HEK293 (cell line): ENCODE measurements at regions not wholly inside any gene's neighbourhood (a gene's known extent, or its start where the extent isn't known, plus 50 kb on each side); places are given as distances from the start of the nearest gene placed in this dataset.

Experiments
- CTCF ChIA-PET: fragments of 350-600 bp; formaldehyde crosslinking; extraction: SDS; loops from one replicate; lab custom pipeline; 2021; ENCODE audit warnings: antibody characterized with exemption; lab: Yijun Ruan, JAX
- POLR2A ChIA-PET: fragments of 300-600 bp; formaldehyde crosslinking; extraction: SDS; loops from one replicate; lab custom pipeline; 2020; ENCODE audit warnings: antibody characterized with exemption, inconsistent platforms; lab: Yijun Ruan, JAX
- H3K27ac ChIP-seq: fragments of 200-500 bp; sonication (Bioruptor generic); 2 replicates; pipeline ENCODE4 v1.5.1; 2014; ENCODE audit warnings: low read depth, low read length, control low read depth, inconsistent platforms; ENCODE audit errors: extremely low read depth
- H3K36me3 ChIP-seq, 2 experiments: fragments of 200-500 bp in 1 of 2; sonication (Bioruptor generic) in 1 of 2; 1 replicate in 1 of 2; 2 replicates in 1 of 2; pipeline ENCODE4 v1.5.1; 2014 to 2017; ENCODE audit warnings: inconsistent platforms in 2 of 2, low read length in 2 of 2; ENCODE audit not compliant: control insufficient read depth in 2 of 2, insufficient read depth in 1 of 2
- H3K4me1 ChIP-seq: fragments of 200-500 bp; sonication (Bioruptor generic); 2 replicates; pipeline ENCODE4 v1.5.1; 2014; ENCODE audit warnings: mild to moderate bottlenecking, low read length, inconsistent platforms; ENCODE audit not compliant: control insufficient read depth, insufficient read depth
- H3K4me3 ChIP-seq: 2 replicates; pipeline ENCODE4 v1.5.1; 2011; ENCODE audit warnings: low read depth, mild to moderate bottlenecking, control low read depth, low read length, moderate library complexity
- H3K9me3 ChIP-seq: fragments of 200-500 bp; sonication (Bioruptor generic); 2 replicates; pipeline ENCODE4 v1.5.1; 2014; ENCODE audit warnings: low read depth, low read length, inconsistent platforms; ENCODE audit not compliant: control insufficient read depth, insufficient read depth
- KLF9 ChIP-seq: fragments of 450-650 bp; formaldehyde crosslinking; IDR thresholded peaks from 2 replicates; pipeline ENCODE4 v1.5.1; 2016; ENCODE audit warnings: missing biosample characterization, missing genetic modification characterization, low read depth
- SCRT2 ChIP-seq: fragments of 450-650 bp; formaldehyde crosslinking; IDR thresholded peaks from 2 replicates; pipeline ENCODE4 v1.5.1; 2016; ENCODE audit warnings: missing biosample characterization, missing genetic modification characterization
- SP7 ChIP-seq: fragments of 450-650 bp; formaldehyde crosslinking; IDR thresholded peaks from 2 replicates; pipeline ENCODE4 v1.5.1; 2016; ENCODE audit warnings: missing biosample characterization, missing genetic modification characterization
- ZBTB17 ChIP-seq: fragments of 450-650 bp; formaldehyde crosslinking; IDR thresholded peaks from 2 replicates; pipeline ENCODE4 v1.5.1; 2016; ENCODE audit warnings: missing biosample characterization, missing genetic modification characterization
- ZNF10 ChIP-seq: fragments of 450-650 bp; formaldehyde crosslinking; IDR thresholded peaks from 2 replicates; pipeline ENCODE4 v1.5.1; 2017; ENCODE audit warnings: missing biosample characterization, missing genetic modification characterization
- ZNF114 ChIP-seq: fragments of 450-650 bp; formaldehyde crosslinking; IDR thresholded peaks from 2 replicates; pipeline ENCODE4 v1.5.0; 2017; ENCODE audit warnings: missing biosample characterization, missing genetic modification characterization
- ZNF140 ChIP-seq: fragments of 450-650 bp; formaldehyde crosslinking; IDR thresholded peaks from 2 replicates; pipeline ENCODE4 v1.5.1; 2016; ENCODE audit warnings: missing biosample characterization, missing genetic modification characterization
- ZNF169 ChIP-seq: fragments of 450-650 bp; formaldehyde crosslinking; IDR thresholded peaks from 2 replicates; pipeline ENCODE4 v1.5.1; 2016; ENCODE audit warnings: missing biosample characterization, missing genetic modification characterization
- ZNF175 ChIP-seq: fragments of 450-650 bp; formaldehyde crosslinking; IDR thresholded peaks from 2 replicates; pipeline ENCODE4 v1.5.1; 2016; ENCODE audit warnings: missing biosample characterization, missing genetic modification characterization
- ZNF529 ChIP-seq: fragments of 450-650 bp; formaldehyde crosslinking; IDR thresholded peaks from 2 replicates; pipeline ENCODE4 v1.5.1; 2017; ENCODE audit warnings: missing genetic modification characterization, missing biosample characterization; ENCODE audit not compliant: insufficient replicate concordance
- ZNF548 ChIP-seq: fragments of 450-650 bp; formaldehyde crosslinking; IDR thresholded peaks from 2 replicates; pipeline ENCODE4 v1.5.1; 2016; ENCODE audit warnings: missing biosample characterization, missing genetic modification characterization
- ZNF561 ChIP-seq: fragments of 450-650 bp; IDR thresholded peaks from 2 replicates; pipeline ENCODE4 v1.5.1; 2018; ENCODE audit warnings: missing biosample characterization, missing genetic modification characterization, borderline replicate concordance
- ZNF585B ChIP-seq: fragments of 450-650 bp; formaldehyde crosslinking; IDR thresholded peaks from 2 replicates; pipeline ENCODE4 v1.5.1; 2016; ENCODE audit warnings: missing biosample characterization, missing genetic modification characterization
- ZNF600 ChIP-seq: fragments of 450-650 bp; formaldehyde crosslinking; IDR thresholded peaks from 2 replicates; pipeline ENCODE4 v1.5.1; 2016; ENCODE audit warnings: missing biosample characterization, missing genetic modification characterization
- ZNF843 ChIP-seq: fragments of 450-650 bp; formaldehyde crosslinking; IDR thresholded peaks from 2 replicates; pipeline ENCODE4 v1.5.1; 2016; ENCODE audit warnings: missing biosample characterization, missing genetic modification characterization
- TF ChIP-seq, protein P1 (sequence below): fragments of 450-650 bp; formaldehyde crosslinking; IDR thresholded peaks from 2 replicates; pipeline ENCODE4 v1.5.1; 2016; ENCODE audit warnings: missing biosample characterization, missing genetic modification characterization
- TF ChIP-seq, protein P2 (sequence below): fragments of 450-650 bp; formaldehyde crosslinking; IDR thresholded peaks from 2 replicates; pipeline ENCODE4 v1.5.1; 2016; ENCODE audit warnings: missing biosample characterization, missing genetic modification characterization
- TF ChIP-seq, protein P3 (sequence below): fragments of 450-650 bp; formaldehyde crosslinking; IDR thresholded peaks from 2 replicates; pipeline ENCODE4 v1.5.1; 2016; ENCODE audit warnings: missing biosample characterization, missing genetic modification characterization
- TF ChIP-seq, protein P4 (sequence below): fragments of 450-650 bp; formaldehyde crosslinking; IDR thresholded peaks from 2 replicates; pipeline ENCODE4 v1.5.1; 2016; ENCODE audit warnings: missing biosample characterization, missing genetic modification characterization
- TF ChIP-seq, protein P5 (sequence below): IDR thresholded peaks from 2 replicates; pipeline ENCODE4 v1.6.1; 2011; ENCODE audit warnings: mild to moderate bottlenecking, low read depth, low read length, borderline replicate concordance

DNA sequence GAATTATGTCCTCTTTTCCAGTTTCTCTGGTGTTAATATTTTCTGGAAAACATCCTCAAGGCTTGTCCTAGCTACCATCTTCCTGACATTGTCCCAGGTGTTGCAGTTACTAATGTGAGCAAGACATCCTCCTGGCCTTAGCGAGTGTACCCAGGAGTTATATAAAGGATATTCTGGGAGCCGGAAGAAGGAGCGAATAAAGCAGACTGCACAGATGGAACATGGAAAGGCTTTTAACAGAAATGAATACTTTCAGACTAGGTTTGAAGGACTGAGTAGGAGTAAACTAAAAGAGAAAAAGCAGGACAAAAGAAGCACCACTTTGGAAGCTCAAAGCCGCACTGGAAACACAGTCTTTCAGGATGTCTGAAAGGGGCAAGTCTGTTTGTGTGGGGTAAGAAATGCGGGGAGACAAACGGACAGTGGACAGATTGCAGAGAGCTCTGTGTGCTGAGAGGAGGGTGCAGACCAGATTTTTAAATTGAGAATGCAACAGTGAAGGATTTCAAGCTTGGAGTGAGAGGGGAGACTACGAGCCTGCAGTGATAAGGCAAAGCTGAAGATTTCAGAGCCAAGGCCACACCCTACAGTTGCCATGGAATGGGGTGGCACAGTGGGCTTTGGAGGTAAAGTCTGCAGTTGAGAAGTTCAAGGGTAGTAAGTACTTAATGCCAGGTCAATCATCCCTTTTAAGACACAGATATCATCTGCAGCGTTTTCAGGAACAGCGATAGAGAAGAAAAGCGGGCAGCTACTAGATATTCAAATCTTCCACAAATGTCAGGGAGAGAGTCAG lies 94.1 kb upstream of the TAF11L2 start:
- TF ChIP-seq ZNF529 (tag by site-specific recombination) = no peak
- 0 out of 2 replicates have a peak, but pooled peaks have one; percentile 30 for TF ChIP-seq ZBTB17
- H3K4me1 ChIP-seq = peaks cover 37% of the 10 kb centered on the region
- POLR2A ChIA-PET = no interaction called here

DNA sequence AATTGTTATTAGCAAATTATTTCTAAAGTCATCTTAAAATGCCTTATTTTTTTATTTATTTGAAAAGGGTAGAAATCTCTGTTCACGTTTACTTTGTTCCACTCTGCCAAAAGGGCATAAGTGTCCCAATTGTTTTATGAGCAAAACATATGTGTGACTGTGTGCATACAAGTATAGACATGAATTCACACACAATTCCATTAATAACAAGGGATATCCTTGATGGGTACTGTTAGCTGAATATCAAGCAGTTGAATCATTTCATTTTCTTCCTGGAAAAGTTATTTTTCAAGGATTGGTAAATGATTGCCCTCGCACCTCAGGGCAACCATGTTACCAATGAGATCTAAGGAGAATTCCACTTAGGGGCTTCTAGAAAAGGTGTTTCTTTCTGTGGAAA lies 92.1 kb upstream of the TAF11L2 start:
- CTCF ChIA-PET = no interaction called here

More for the DNA sequence above, 94.1 kb upstream of the TAF11L2 start:
- Histone ChIP-seq H3K9me3 (no peaks in the 10 kb centered on the region), H3K36me3 (no peaks in the 10 kb centered on the region), H3K4me3 (no peak overlapping the region), H3K27ac (no peak overlapping the region; the same call in 1 of the 2 replicates)
- CTCF ChIA-PET = no interaction called here

DNA sequence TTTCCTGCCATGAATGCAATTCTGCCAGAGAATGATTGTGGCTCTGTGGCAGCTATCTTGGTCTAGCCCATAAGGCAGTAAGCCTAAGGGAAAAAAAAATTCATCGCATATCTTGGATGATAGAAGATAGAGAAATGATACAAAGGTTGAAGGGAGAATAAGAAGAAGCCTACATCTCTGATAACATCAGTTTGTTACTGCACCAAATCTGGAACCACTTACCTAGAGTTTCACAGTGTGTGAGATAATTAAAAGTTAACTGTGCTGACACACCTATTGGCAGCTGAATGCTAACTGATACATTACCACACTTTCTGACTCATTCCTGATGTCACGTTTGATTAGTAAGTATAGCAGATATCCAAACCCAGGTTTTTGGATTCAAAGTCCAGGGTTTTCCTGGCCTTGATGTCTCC lies 91.6 kb upstream of the TAF11L2 start:
- Histone ChIP-seq H3K4me3 (no peak overlapping the region), H3K4me1 (peaks cover 30% of the 10 kb centered on the region), H3K9me3 (no peaks in the 10 kb centered on the region), H3K27ac (no peak overlapping the region), H3K36me3 (no peaks in the 10 kb centered on the region)
- CTCF ChIA-PET = no interaction called here
- POLR2A ChIA-PET = interaction anchor here (2.1 kb wide), 1 partner anchor 27 kb away, joined by 6 read pairs; no protein-coding TSS in a partner anchor
- TF ChIP-seq ZNF114 (no peak), SP7 (tag by site-specific recombination) (peak; percentile 91), ZNF175 (no peak), ZNF600 (tag by site-specific recombination) (no peak), ZNF585B (tag by site-specific recombination) (no peak), ZNF140 (no peak), ZNF843 (peak; percentile 67), ZNF561 (tag by site-specific recombination) (no peak), ZNF548 (tag by site-specific recombination) (no peak)
- TF ChIP-seq, protein P1, sequence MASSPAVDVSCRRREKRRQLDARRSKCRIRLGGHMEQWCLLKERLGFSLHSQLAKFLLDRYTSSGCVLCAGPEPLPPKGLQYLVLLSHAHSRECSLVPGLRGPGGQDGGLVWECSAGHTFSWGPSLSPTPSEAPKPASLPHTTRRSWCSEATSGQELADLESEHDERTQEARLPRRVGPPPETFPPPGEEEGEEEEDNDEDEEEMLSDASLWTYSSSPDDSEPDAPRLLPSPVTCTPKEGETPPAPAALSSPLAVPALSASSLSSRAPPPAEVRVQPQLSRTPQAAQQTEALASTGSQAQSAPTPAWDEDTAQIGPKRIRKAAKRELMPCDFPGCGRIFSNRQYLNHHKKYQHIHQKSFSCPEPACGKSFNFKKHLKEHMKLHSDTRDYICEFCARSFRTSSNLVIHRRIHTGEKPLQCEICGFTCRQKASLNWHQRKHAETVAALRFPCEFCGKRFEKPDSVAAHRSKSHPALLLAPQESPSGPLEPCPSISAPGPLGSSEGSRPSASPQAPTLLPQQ = peak; percentile 23; the same call in 1 of the 2 replicates
- TF ChIP-seq, protein P2, sequence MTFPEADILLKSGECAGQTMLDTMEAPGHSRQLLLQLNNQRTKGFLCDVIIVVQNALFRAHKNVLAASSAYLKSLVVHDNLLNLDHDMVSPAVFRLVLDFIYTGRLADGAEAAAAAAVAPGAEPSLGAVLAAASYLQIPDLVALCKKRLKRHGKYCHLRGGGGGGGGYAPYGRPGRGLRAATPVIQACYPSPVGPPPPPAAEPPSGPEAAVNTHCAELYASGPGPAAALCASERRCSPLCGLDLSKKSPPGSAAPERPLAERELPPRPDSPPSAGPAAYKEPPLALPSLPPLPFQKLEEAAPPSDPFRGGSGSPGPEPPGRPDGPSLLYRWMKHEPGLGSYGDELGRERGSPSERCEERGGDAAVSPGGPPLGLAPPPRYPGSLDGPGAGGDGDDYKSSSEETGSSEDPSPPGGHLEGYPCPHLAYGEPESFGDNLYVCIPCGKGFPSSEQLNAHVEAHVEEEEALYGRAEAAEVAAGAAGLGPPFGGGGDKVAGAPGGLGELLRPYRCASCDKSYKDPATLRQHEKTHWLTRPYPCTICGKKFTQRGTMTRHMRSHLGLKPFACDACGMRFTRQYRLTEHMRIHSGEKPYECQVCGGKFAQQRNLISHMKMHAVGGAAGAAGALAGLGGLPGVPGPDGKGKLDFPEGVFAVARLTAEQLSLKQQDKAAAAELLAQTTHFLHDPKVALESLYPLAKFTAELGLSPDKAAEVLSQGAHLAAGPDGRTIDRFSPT (tag by site-specific recombination) = no peak
- TF ChIP-seq, protein P3, sequence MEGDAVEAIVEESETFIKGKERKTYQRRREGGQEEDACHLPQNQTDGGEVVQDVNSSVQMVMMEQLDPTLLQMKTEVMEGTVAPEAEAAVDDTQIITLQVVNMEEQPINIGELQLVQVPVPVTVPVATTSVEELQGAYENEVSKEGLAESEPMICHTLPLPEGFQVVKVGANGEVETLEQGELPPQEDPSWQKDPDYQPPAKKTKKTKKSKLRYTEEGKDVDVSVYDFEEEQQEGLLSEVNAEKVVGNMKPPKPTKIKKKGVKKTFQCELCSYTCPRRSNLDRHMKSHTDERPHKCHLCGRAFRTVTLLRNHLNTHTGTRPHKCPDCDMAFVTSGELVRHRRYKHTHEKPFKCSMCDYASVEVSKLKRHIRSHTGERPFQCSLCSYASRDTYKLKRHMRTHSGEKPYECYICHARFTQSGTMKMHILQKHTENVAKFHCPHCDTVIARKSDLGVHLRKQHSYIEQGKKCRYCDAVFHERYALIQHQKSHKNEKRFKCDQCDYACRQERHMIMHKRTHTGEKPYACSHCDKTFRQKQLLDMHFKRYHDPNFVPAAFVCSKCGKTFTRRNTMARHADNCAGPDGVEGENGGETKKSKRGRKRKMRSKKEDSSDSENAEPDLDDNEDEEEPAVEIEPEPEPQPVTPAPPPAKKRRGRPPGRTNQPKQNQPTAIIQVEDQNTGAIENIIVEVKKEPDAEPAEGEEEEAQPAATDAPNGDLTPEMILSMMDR = no peak
- TF ChIP-seq, protein P4, sequence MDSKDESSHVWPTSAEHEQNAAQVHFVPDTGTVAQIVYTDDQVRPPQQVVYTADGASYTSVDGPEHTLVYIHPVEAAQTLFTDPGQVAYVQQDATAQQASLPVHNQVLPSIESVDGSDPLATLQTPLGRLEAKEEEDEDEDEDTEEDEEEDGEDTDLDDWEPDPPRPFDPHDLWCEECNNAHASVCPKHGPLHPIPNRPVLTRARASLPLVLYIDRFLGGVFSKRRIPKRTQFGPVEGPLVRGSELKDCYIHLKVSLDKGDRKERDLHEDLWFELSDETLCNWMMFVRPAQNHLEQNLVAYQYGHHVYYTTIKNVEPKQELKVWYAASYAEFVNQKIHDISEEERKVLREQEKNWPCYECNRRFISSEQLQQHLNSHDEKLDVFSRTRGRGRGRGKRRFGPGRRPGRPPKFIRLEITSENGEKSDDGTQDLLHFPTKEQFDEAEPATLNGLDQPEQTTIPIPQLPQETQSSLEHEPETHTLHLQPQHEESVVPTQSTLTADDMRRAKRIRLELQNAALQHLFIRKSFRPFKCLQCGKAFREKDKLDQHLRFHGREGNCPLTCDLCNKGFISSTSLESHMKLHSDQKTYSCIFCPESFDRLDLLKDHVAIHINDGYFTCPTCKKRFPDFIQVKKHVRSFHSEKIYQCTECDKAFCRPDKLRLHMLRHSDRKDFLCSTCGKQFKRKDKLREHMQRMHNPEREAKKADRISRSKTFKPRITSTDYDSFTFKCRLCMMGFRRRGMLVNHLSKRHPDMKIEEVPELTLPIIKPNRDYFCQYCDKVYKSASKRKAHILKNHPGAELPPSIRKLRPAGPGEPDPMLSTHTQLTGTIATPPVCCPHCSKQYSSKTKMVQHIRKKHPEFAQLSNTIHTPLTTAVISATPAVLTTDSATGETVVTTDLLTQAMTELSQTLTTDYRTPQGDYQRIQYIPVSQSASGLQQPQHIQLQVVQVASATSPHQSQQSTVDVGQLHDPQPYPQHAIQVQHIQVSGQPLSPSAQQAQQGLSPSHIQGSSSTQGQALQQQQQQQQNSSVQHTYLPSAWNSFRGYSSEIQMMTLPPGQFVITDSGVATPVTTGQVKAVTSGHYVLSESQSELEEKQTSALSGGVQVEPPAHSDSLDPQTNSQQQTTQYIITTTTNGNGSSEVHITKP (tag by site-specific recombination) = peak; percentile 80

More for the DNA sequence above, 92.1 kb upstream of the TAF11L2 start:
- POLR2A ChIA-PET = interaction anchor here (2.1 kb wide), 1 partner anchor 27 kb away, joined by 6 read pairs; no protein-coding TSS in a partner anchor
- TF ChIP-seq SCRT2 (tag by site-specific recombination) (no peak), ZNF10 (tag by site-specific recombination) (no peak), ZNF169 (tag by site-specific recombination) (no peak), KLF9 (tag by site-specific recombination) (no peak)
- TF ChIP-seq, protein P5, sequence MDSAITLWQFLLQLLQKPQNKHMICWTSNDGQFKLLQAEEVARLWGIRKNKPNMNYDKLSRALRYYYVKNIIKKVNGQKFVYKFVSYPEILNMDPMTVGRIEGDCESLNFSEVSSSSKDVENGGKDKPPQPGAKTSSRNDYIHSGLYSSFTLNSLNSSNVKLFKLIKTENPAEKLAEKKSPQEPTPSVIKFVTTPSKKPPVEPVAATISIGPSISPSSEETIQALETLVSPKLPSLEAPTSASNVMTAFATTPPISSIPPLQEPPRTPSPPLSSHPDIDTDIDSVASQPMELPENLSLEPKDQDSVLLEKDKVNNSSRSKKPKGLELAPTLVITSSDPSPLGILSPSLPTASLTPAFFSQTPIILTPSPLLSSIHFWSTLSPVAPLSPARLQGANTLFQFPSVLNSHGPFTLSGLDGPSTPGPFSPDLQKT = no peak
- no peaks in the 10 kb centered on the region for H3K36me3 ChIP-seq
- H3K27ac ChIP-seq = no peak overlapping the region
- H3K9me3 ChIP-seq = no peaks in the 10 kb centered on the region
- H3K4me1 ChIP-seq = peaks cover 34% of the 10 kb centered on the region
- H3K4me3 ChIP-seq = no peak overlapping the region
